Activated CD4-positive, alpha-beta T cell treated with anti-CD3 and anti-CD28 coated beads for 36 hours (primary cell): ENCODE measurements at regions not wholly inside any gene's neighbourhood (a gene's known extent, or its start where the extent isn't known, plus 50 kb on each side); places are given as distances from the start of the nearest gene placed in this dataset.
"Not testable (repeated sequence)": the region's sequence is repeated elsewhere in the genome, so short reads cannot be mapped to it uniquely, and the experiment has no call there.

Experiments
- ATAC-seq: fragments of 200-7000 bp; cut with Tn5 transposase; one replicate; pipeline ENCODE4 v1.10.0; 2021; ENCODE audit warnings: mild to moderate bottlenecking, moderate library complexity
- CTCF ChIA-PET: fragments of 350-600 bp; sonication (Branson Sonifier 250); formaldehyde crosslinking; loops from one replicate; lab custom pipeline; 2021; ENCODE audit warnings: antibody characterized with exemption; lab: Charles Lee
- POLR2A ChIA-PET: fragments of 350-600 bp; sonication (Branson Sonifier 250); formaldehyde crosslinking; loops from one replicate; lab custom pipeline; 2021; ENCODE audit warnings: antibody characterized with exemption, inconsistent platforms; lab: Charles Lee
- DNase-seq: peaks from one replicate; pipeline ENCODE4 v3.0.0-alpha.2; 2020
- H3K27ac Mint-ChIP-seq: one replicate; pipeline ENCODE4 v1.8.0; 2021; ENCODE audit warnings: mixed read lengths
- H3K27me3 Mint-ChIP-seq: one replicate; pipeline ENCODE4 v1.8.0; 2021; ENCODE audit warnings: mixed read lengths
- H3K36me3 Mint-ChIP-seq: one replicate; pipeline ENCODE4 v1.8.0; 2021; ENCODE audit warnings: low read depth, mixed read lengths
- H3K4me1 Mint-ChIP-seq: one replicate; pipeline ENCODE4 v1.8.0; 2021; ENCODE audit warnings: mixed read lengths
- H3K4me3 Mint-ChIP-seq: one replicate; pipeline ENCODE4 v1.8.0; 2021; ENCODE audit warnings: mild to moderate bottlenecking, moderate library complexity, mixed read lengths
- H3K9me3 Mint-ChIP-seq: one replicate; pipeline ENCODE4 v1.8.0; 2021; ENCODE audit warnings: low read depth, mixed read lengths
- intact Hi-C, 2 experiments: fragments of 100-400 bp; cut with DNase I in 1 of 2; cut with micrococcal nuclease in 1 of 2; formaldehyde crosslinking; loops; one replicate each; pipeline versions ENCODE4 v1.14.2 to v1.15.1; 2022 to 2024; cut with DNase I, micrococcal nuclease

DNA sequence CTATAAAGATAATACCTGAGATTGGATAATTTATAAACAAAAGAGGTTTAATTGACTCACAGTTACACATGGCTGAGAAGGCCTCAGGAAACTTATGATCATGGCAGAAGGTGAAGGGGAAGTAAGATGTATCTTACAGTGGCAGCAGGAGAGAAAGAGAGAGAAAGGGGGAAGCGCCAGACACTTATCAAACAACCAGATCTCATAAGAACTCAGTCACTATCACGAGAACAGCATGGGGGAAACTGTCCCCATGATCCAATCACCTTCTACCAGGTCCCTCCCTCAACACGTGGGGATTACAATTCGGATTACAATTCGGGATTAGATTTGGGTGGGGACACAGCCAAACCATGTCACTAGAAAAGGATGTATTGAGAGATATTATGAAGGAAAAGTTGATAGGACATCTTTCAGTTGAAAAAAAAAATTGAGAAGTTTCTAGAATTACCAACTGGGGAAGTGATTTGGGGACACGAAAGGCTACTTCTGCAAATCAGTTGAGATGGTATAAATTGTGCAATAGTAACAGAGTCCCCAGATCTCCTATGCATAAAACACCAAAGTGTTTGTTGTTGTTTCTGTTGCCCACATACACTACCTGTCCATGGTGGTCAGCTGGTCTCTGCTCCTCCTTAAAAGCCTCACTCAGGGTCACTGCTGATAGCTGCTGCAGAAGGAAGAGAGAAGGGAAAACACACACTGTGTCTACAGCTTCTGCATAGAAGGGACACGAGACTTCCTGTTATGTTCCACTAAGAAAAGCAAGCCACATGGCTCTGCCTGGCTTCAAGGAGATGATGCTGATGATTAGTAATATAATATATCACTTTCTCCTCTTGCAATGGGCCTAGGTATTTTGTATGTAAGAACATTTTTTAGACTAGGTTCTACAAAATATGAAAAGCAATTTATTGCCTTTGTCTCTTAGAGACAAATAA, 465.5 kb downstream of the PDZRN4 start:
- Mint-ChIP-seq H3K27me3 (no peaks in the 10 kb centered on the region), H3K36me3 (no peaks in the 10 kb centered on the region), H3K27ac (no peak overlapping the region), H3K9me3 (no peaks in the 10 kb centered on the region), H3K4me1 (no peaks in the 10 kb centered on the region), H3K4me3 (no peak overlapping the region)
- DNase-seq (no peak), ATAC-seq (no peak)
- CTCF ChIA-PET = no interaction called here
- intact Hi-C loops = no loop called here
- POLR2A ChIA-PET = no interaction called here

GRCh38 chr12:41652981-41653380, 464.9 kb downstream of the PDZRN4 start:
- ATAC-seq (no peak), DNase-seq (no peak)
- ChIA-PET CTCF (no interaction called here), POLR2A (no interaction called here)
- Mint-ChIP-seq H3K36me3 (no peaks in the 10 kb centered on the region), H3K4me1 (no peaks in the 10 kb centered on the region), H3K27me3 (no peaks in the 10 kb centered on the region), H3K4me3 (no peak overlapping the region), H3K27ac (no peak overlapping the region), H3K9me3 (no peaks in the 10 kb centered on the region)
- intact Hi-C loops = no loop called here

DNA sequence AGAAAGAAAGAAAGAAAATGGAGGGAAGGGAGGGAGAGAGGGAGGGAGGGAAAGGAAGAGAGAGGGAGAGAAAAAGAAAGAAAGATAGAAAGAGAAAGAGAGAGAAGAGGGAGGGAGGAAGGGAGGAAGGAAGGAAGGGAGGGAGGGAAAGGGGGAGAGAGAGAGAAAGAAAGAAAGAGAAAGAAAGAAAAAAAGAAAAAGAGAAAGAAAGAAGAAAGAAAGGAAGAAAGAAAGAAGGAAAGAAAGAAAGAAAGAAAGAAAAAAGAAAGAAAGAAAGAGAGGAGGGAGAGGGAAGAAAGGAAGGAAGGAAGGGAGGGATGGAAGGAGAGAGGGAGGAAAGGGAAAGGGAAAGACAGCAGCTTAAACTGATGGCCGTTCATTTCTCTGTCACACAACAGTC, 457.5 kb downstream of the PDZRN4 start:
- H3K27ac Mint-ChIP-seq = no peak overlapping the region
- no peaks in the 10 kb centered on the region for H3K36me3 Mint-ChIP-seq
- no peak overlapping the region for H3K4me3 Mint-ChIP-seq
- intact Hi-C loops = no loop called here
- H3K9me3 Mint-ChIP-seq = no peaks in the 10 kb centered on the region
- POLR2A ChIA-PET = no interaction called here
- H3K27me3 Mint-ChIP-seq = no peaks in the 10 kb centered on the region
- H3K4me1 Mint-ChIP-seq = no peaks in the 10 kb centered on the region
- ATAC-seq (no peak), DNase-seq (no peak)
- CTCF ChIA-PET = interaction anchor here (0.8 kb wide), 1 partner anchor 700 kb away, joined by 3 read pairs; no protein-coding TSS in a partner anchor

DNA sequence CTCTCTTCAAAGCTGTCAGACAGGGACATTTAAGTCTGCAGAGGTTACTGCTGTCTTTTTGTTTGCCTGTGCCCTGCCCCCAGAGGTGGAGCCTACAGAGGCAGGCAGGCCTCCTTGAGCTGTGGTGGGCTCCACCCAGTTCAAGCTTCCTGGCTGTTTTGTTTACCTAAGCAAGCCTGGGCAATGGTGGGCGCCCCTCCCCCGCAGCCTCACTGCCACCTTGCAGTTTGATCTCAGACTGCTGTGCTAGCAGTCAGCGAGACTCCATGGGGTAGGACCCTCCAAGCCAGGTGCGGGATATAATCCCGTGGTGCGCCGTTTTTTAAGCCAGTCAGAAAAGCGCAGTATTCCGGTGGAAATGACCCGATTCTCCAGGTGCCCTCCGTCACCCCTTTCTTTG, 454.7 kb downstream of the PDZRN4 start:
- CTCF ChIA-PET, intact Hi-C loops, DNase-seq, H3K4me3 Mint-ChIP-seq, ATAC-seq, H3K36me3 Mint-ChIP-seq, H3K4me1 Mint-ChIP-seq, H3K27me3 Mint-ChIP-seq, H3K27ac Mint-ChIP-seq, H3K9me3 Mint-ChIP-seq, POLR2A ChIA-PET: not testable (repeated sequence)

DNA sequence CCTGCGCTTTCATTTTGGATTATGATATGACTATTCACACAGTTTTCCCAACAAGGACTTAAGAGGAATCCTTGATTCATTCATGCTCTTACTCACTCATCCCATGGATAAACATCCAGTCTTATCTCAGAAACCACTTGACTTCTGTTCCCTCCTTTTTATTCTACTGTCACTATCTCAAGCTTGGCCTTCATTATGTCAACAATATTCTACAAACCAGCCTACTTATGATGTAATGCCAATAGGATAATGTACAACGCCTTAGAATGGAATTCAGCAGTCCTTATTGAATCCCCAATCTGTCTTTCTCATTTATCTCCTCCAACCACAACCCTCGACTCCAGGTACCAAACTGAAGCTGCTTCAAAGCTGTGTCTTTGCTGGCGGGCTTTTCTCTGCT, 448.5 kb downstream of the PDZRN4 start:
- Mint-ChIP-seq H3K36me3 (no peaks in the 10 kb centered on the region), H3K4me3 (no peak overlapping the region), H3K4me1 (no peaks in the 10 kb centered on the region), H3K9me3 (no peaks in the 10 kb centered on the region), H3K27ac (no peak overlapping the region), H3K27me3 (no peaks in the 10 kb centered on the region)
- intact Hi-C loops = no loop called here
- CTCF ChIA-PET = no interaction called here
- no peak for ATAC-seq
- POLR2A ChIA-PET = no interaction called here
- DNase-seq = no peak

GRCh38 chr12:41635626-41636364, 447.7 kb downstream of the PDZRN4 start:
- Mint-ChIP-seq H3K36me3 (no peaks in the 10 kb centered on the region), H3K4me1 (no peaks in the 10 kb centered on the region), H3K9me3 (no peaks in the 10 kb centered on the region), H3K27me3 (no peaks in the 10 kb centered on the region), H3K4me3 (no peak overlapping the region), H3K27ac (no peak overlapping the region)
- no peak for ATAC-seq
- intact Hi-C loops = no loop called here
- CTCF ChIA-PET = interaction anchor here (0.9 kb wide), 1 partner anchor 31 kb away, joined by 3 read pairs; no protein-coding TSS in a partner anchor
- POLR2A ChIA-PET = no interaction called here
- DNase-seq = no peak

- POLR2A ChIA-PET = no interaction called here
- intact Hi-C loops = no loop called here
- H3K4me3 Mint-ChIP-seq = no peak overlapping the region
- no peaks in the 10 kb centered on the region for H3K36me3 Mint-ChIP-seq
- H3K9me3 Mint-ChIP-seq = no peaks in the 10 kb centered on the region
- no peak for DNase-seq
- CTCF ChIA-PET = interaction anchor here (0.6 kb wide), 1 partner anchor 160 kb away, joined by 3 read pairs; no protein-coding TSS in a partner anchor
- no peak overlapping the region for H3K27ac Mint-ChIP-seq
- no peak for ATAC-seq
- no peaks in the 10 kb centered on the region for H3K4me1 Mint-ChIP-seq
- no peaks in the 10 kb centered on the region for H3K27me3 Mint-ChIP-seq
These were observed 446.0 kb downstream of the PDZRN4 start for GRCh38 chr12:41634091-41634490.

DNA sequence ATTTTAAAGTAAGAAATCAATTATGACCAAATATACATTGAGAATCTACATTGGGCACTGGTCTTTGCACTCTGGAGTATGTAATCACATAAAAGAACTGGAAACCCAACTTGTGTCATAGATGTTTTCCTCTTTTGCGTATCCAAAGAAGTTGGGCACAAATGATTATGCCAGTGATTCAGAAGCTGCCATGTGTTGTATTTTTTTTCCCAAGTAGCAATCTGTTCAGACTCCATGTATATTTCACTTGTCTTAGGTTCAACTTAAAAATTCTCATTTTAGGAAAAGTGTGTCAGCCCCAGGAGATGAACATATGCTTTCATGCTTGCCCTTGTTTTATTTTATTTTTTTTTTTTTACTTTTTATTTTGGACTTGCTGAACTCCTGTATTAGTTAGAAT, 441.5 kb downstream of the PDZRN4 start:
- ChIA-PET POLR2A (no interaction called here), CTCF (no interaction called here)
- no peak for ATAC-seq
- Mint-ChIP-seq H3K27me3 (no peaks in the 10 kb centered on the region), H3K4me3 (no peak overlapping the region), H3K4me1 (no peaks in the 10 kb centered on the region), H3K27ac (no peak overlapping the region), H3K9me3 (peaks cover 2% of the 10 kb centered on the region), H3K36me3 (no peaks in the 10 kb centered on the region)
- intact Hi-C loops = no loop called here
- no peak for DNase-seq

DNA sequence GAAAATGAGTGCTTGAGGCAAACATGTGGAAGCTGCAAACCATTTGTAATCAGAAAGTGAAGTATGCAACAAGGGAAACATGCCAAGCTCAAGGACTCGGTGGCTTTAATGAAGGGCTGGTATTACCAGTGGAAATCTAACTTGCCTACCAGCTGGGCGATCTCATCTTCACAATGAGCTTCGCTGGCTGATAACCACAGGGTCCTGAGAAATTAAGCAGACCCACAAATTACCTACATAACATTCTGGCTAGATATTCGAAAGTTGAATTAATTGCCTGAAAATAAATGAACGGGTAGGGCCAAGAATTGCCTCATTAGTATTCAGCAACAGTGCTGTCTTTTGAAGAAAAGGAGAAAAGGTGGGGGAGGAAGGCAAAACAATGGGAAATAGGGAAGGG, 439.4 kb downstream of the PDZRN4 start:
- no peak for DNase-seq
- H3K27me3 Mint-ChIP-seq = no peaks in the 10 kb centered on the region

DNA sequence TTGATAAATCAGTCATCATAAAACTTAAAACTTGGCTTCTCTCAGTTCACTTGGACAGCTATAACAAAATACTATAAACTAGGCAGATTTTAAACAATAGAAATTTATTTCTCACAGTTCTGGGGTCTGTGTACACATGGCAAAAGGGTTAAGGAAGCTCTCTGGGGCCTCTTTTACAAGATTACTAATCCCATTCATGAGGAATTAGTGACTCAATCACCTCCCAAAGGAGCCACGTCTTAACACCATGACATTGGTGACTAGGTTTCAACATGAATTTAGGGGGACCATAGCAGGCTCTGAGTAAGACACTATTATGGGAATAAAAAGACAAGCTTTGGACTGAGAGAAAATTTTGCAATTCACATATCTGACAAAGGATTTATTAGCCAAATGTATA, 436.5 kb downstream of the PDZRN4 start:
- Mint-ChIP-seq H3K4me1 (no peaks in the 10 kb centered on the region), H3K4me3 (no peak overlapping the region), H3K27ac (no peak overlapping the region), H3K27me3 (peaks cover 4% of the 10 kb centered on the region), H3K36me3 (no peaks in the 10 kb centered on the region), H3K9me3 (peaks cover 2% of the 10 kb centered on the region)
- no peak for DNase-seq
- POLR2A ChIA-PET = no interaction called here
- no peak for ATAC-seq
- intact Hi-C loops = no loop called here
- CTCF ChIA-PET = no interaction called here

More for the DNA sequence above, 439.4 kb downstream of the PDZRN4 start:
- ChIA-PET POLR2A (no interaction called here), CTCF (interaction anchor here (0.5 kb wide), 1 partner anchor 397 kb away, joined by 3 read pairs; no protein-coding TSS in a partner anchor)
- no peak overlapping the region for H3K27ac Mint-ChIP-seq
- H3K9me3 Mint-ChIP-seq = peaks cover 2% of the 10 kb centered on the region
- no peaks in the 10 kb centered on the region for H3K4me1 Mint-ChIP-seq
- intact Hi-C loops = no loop called here
- H3K36me3 Mint-ChIP-seq = no peaks in the 10 kb centered on the region
- H3K4me3 Mint-ChIP-seq = no peak overlapping the region
- ATAC-seq = no peak
